NCI-H1105 (cell line): ENCODE measurements at regions not wholly inside any gene's neighbourhood (a gene's known extent, or its start where the extent isn't known, plus 50 kb on each side); places are given as distances from the start of the nearest gene placed in this dataset.

ENCODE experiments used
- DNase-seq: peaks from one replicate; lab custom pipeline; 2025; lab: John Stamatoyannopoulos, UW

DNA sequence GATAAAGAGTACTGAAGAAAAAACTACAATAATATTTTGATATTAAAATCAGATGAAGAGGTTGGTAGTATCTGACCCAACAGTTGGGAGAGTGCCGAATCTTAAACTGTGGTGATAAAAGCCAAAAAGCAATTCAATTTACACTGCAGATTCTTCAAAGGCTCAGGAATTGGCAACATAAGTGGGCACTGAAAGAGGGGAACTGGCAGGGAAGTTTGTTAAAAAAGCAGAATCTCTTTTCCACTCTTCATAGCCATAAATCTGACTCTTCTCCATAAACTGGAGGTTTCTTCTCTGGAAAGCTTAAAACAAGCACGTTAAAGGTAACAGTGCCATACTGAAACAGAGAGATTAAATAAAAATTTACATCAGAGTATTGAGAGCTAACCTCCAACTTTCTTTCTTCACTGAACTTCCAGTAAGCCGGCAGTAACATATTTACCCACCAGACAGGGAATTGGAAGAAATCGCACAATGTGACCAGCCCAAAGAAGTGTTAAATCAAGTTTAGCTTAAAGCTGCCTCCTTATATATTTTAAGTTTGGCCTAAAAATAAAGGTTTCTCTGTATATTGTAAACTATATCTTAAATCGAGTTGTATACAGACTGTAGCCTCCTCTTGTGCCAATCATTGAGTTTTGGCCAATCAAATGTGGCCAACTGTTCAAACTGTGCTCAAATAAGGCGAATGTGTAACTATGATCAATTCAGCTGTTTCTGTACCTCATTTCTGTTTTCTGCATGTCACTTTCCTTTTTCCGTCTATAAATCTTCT lies 358.3 kb downstream of the NXPE2 start:
- DNase-seq = no peak

- DNase-seq = no peak
Observed at GRCh38 chr11:115042002-115042401, 363.7 kb downstream of the NXPE2 start.

DNA sequence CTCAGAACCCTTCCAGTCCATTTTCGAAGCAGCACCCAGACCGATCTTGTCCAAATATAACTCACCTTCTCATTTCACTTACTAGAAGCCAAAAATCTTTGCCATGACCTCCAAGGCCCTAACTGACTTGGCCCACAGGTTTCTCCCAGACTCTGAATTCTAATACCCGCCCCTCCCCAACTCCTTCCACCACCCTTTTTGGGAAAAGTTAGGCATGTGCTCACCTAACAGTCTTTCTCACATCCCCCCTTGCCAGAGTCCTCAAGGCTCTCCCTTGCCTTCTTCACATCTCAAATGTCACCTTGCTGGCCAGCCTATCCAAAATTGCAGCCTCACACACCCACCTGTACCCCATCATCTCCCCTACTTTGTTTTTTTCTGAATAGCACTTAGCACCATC lies 369.3 kb downstream of the NXPE2 start:
- DNase-seq = no peak

DNA sequence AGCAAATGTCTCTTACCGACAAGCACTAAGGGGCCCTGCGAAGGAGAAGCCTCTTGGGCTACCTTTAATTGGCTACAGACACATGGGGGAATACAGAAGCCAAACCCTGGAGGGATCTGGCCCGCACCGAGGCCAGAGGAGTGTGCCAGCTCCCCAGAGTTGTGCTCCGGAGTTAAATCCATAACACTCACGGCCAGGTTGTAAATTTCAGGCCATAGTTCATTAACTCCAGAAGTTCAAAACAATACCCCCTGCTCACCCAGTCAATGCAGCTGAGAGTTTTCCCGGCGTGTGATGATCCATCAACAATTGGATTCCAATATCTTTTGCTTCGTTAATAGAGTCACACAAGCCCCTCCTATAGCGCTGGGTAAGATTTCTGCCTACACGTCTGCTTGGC lies 371.5 kb downstream of the NXPE2 start:
- DNase-seq = no peak

DNA sequence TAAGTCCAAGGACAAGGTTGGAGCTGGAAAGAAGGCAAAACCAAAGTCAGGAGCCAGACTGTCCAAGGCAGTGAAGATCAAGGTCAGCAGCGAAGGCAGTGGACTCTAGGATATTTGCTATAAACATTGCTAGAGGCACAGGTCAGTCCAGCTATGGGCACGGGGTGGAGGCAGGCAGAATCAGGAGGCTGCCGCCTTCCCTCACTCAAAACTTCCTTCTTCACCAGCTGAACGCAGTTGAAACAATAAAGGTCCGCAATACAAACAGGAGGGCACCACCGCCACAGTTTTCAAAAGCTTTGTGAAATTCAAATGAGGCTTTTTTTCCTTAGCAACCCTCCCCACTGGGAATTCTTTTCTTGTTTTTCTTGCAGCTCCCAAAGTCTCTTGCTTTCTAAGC lies 372.4 kb downstream of the NXPE2 start:
- DNase-seq = no peak

GRCh38 chr11:115051938-115052590 lies 373.7 kb downstream of the NXPE2 start:
- DNase-seq = no peak

DNA sequence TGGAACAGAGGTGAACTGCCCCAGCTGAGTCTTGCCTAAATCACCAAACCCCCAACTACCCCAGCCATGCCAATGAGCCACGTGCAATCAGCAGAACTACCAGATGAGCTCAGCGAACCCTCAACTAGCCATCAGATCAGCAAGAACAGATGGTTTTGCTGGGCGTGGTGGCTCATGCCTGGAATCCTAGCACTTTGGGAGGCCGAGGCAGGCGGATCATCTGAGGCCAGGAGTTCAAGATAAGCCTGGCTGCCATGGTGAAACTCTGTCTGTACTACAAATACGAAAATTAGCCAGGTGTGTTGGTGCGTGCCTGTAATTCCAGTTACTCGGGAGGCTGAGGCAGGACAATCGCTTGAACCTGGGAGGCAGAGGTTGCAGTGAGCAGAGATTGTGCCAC lies 374.3 kb downstream of the NXPE2 start:
- DNase-seq = no peak

DNA sequence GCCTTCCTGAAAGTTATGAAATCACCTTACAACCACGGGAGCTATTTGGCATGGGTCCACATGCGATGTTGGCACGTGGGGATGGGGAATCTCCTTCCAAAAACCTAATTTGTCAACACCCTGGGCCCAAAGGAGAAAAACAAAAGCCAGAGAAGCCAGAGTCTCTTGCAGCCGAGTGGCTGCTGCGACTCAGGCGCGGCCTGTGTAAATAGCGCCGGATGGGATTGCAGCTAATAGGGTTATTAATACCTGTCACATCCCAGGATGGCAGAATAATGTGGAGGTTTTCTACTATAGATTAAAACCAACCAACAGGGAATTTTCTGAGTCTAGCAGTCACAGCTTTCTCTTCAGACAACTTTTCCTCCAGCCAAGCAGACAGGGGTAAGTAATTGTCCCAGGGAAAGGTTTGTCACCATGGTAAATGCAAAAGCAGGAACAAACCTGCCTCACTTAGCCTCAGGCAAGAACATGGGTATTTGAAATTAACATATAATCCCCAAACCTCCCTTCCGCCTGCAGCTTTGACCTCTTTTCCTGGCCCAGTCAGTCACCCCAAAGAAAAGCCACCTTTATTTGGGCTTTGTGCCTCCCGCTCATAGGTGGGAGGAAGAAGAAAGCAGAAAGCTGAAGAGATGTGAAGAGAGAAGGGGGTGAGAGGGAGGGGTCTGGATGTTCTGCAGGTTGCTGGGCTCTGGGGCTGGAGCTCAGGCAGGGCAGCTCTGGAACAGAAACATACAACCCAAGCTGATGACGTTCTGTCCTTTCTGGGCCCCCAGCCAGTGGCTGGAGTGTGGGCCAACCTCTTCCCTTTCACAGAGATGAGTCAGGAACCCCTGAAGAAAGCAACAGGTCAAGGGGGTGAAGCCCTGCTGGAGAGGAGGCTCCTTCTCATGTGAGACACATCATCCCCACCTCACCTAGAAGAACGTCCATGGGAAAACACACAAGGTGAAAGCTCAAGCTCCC lies 376.5 kb downstream of the NXPE2 start:
- no peak for DNase-seq

- no peak for DNase-seq
Observed at GRCh38 chr11:115056514-115056913, 378.2 kb downstream of the NXPE2 start.

GRCh38 chr11:115060840-115061239 lies 382.5 kb downstream of the NXPE2 start:
- DNase-seq = no peak

DNA sequence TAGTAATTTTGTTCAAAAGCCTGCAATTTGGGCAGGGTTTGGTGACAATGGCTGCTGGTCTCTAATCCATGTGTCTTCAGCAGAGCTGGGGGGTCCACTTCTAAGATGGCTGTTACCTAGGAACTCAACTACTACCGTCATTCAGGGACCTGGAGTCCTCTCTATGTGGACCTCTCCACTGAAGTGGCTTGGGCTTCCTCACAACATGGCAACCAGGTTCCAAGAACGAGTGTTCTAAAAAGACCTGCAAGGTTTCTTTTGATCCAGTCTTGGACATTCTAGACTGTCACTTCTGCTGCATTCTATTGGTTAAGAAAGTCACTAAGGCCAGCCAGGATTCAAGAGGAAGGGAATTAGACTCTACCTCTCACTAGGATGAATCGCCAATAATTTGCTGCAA lies 387.0 kb downstream of the NXPE2 start:
- DNase-seq = no peak

DNA sequence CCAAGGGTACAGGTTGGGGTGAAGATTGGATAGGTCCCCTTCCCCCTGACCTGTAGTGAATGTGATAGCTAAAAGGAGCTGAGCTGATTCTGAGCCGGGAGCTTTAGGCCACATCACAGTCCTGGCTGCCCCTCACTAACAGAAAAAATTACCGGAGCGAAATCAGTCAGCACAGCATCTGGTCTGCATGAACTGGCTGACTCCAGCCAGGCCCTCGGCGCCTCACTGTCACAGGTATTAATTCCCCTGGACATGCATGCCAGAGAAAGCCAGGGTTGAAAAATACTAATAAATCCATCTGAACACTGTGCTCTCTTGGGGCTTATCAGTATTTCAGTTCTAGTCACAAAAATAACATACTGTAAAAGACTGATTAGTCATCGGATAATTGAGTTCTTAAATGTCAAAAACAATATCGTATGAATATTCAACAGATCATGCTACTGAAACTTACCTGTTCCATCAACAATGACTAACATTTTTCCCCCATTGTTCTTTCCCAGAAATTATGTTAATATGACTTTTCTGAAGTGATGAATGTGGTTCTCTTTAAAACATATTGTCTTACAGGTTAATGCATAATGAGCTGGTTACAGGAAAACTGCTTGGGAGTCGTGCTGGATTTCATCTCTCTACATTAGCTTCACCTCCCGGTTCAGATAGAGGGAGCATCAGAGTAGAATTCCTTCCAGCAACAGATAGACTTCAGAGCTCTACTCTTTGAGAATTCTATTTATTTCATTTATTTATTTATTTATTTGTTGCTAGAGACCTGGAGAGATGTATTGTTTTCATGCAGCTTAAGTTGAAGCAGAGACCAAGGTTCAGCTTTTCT lies 387.7 kb downstream of the NXPE2 start:
- DNase-seq = no peak

DNA sequence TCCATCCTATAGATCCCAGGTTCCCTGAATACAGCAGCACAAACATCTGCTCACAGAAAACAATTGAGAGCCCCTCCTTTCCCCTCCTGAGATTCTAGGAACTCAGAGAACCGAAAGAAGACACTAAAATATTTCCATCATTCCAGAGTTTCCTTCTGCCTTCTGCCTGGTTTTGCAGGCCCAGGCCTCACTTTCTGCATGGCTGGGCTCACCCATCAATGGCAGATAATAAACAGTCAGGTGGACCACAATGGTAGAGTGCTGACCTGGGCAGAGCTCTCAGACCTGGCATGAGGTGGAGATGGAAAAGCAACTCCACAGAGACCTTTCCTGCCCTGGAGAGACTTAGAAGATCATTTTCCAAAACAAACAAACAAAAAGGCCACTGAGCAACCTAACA lies 389.1 kb downstream of the NXPE2 start:
- no peak for DNase-seq

- DNase-seq = no peak
Observed at GRCh38 chr11:115067900-115068530, 389.7 kb downstream of the NXPE2 start.

GRCh38 chr11:115069599-115069998 lies 391.3 kb downstream of the NXPE2 start:
- DNase-seq = no peak

DNA sequence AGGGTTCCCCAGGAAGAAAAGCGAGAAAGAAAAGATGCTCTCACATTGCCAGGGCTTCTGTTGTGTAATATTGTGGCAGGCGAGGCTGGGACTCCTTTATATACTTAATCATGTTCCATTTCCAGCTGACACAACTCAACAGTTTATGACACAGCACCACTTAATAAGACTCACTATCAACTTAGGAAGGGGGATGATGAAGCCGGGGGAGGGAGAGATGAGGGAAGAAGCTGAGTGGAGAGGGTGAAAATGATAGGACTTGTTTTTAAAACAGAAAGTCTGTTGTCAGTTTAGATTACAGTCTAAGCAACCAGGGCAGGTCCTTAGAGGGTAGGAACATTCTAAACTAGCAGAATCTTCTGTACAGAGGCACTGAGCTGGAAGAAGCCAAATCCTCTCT lies 397.0 kb downstream of the NXPE2 start:
- no peak for DNase-seq

DNA sequence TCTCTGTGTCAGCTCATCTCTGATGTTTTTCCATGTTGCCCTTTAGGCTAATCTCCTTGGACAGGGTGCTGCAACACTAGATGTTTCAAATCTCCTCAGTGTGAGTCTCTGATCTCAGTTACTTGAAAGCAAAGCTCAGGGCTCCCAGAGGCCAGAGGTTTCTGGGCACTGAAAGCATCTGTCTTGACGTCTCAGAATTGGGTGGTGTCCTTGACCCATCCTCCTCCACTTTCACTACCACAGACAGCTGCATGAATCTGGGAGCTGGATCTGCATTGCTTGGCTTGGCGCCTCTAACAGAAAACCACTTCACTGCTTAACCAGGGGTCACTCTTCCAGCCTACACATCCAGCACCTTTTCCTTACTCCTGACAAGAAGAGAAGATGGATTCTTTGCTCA lies 399.4 kb downstream of the NXPE2 start:
- DNase-seq = no peak

DNA sequence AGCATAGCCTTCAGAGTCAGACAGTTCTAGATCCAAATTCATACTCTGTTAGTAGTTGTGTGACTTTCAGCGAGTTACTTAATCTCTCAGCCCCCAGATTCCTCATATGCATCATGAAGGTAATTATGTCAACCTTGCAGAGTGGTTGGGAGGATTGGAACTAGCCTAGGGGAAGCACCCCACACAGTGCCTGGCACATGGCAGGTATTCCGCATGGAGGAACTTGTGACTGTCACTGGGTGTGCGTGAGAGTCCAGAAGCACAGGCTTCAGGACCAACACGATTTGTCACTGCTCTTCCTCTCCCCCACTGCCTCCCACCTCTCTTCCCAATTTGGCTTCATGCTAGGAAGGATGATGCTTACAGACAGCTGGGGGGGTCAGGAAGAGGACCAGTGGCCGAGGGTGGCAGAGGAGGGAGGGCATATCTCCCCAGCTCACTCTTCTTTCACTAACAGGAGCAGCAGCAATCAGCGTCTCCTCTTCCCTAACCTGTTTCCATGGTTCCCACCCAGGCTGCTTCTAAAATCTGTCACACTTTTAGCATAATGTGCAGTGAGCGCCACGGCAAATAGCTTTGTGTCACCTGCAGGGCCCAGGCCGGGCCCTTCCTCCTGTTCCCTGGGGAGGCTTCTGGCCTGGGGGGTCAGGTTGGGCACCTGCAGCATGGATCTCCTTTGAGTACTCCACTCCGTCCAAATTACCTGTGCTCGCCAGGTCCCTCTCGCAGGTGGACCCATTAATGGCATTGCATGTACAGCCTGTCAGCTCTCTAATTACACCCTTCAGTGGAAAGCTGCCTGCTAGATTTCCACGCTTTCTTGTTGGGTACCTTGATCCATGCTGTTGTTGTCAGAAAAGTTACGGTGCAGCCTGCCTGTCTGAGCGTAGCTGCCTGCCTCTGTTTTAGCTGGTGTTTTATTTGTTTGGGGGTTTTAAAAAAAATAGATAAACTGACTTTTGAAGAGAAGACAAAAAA lies 400.4 kb downstream of the NXPE2 start:
- DNase-seq = peak; percentile 83

DNA sequence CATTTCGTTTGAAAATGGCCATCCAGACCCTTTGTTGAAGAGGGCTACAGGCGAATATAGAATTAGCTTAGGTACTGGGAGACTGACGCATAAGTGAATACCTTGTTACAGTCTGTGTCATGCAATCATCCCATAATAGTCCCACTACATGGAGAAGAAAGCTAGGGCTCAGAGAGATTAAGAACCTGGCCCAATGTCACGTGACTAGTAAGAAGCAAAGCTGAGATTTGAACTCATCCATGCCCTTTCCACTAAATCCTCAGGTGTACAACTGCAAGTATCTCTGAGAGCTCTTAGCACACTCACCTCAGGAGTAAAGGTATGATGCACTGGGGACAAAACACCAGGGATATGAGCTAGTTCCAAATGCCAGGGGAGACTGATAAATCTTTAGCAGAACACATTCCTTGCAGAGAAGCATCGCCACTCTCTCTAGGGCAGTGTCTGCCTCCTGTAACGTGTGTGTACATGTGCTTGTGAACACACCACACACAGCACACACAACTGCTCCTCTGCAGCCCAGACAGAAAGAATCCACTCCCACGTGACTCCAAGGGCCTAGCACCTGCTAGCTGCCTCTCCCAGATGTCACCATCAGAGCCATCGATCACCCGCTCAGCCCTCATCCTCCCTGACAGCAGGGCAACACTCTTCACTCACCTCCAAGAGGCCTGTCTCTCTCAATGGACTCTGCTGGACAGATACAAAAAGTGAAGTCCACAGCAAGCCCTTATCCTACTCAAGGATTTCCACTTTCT lies 402.8 kb downstream of the NXPE2 start:
- no peak for DNase-seq
